Spinal cord (tissue), 9 donors: ENCODE measurements at regions not wholly inside any gene's neighbourhood (a gene's known extent, or its start where the extent isn't known, plus 50 kb on each side); places are given as distances from the start of the nearest gene placed in this dataset.
"Not testable (repeated sequence)": the region's sequence is repeated elsewhere in the genome, so short reads cannot be mapped to it uniquely, and the experiment has no call there.

Experiments used
- DNase-seq, 6 donors: peaks; one replicate each; pipeline versions ENCODE4 v3.0.0 to v3.0.0-alpha.2; 2013 to 2015; ENCODE audit warnings: low spot score in 6 of 6, low read depth in 4 of 6
- H3K27ac ChIP-seq: one replicate; pipeline ENCODE4 v1.5.1; 2013; ENCODE audit warnings: low read depth, low read length, control low read depth
- H3K27me3 ChIP-seq: one replicate; pipeline ENCODE4 v1.6.1; 2013; ENCODE audit warnings: low read length; ENCODE audit not compliant: control insufficient read depth, insufficient read depth
- H3K36me3 ChIP-seq: one replicate; pipeline ENCODE4 v1.6.1; 2013; ENCODE audit warnings: low read length; ENCODE audit not compliant: control insufficient read depth, insufficient read depth
- H3K4me1 ChIP-seq: one replicate; pipeline ENCODE4 v1.6.1; 2013; ENCODE audit warnings: low read length; ENCODE audit not compliant: control insufficient read depth, insufficient read depth
- H3K4me3 ChIP-seq: one replicate; pipeline ENCODE4 v1.5.1; 2013; ENCODE audit warnings: low read depth, low read length, control low read depth
- H3K9me3 ChIP-seq: one replicate; pipeline ENCODE4 v1.6.1; 2013; ENCODE audit warnings: low read length; ENCODE audit not compliant: control insufficient read depth, insufficient read depth
- WGBS: methylation state at CpG from one replicate; pipeline ENCODE4 v1.1.5; 2013; ENCODE audit warnings: missing lambda C conversion rate; ENCODE audit not compliant: insufficient coverage; 5-methylcytosine and 5-hydroxymethylcytosine counted together
- donor health status: healthy.

DNA sequence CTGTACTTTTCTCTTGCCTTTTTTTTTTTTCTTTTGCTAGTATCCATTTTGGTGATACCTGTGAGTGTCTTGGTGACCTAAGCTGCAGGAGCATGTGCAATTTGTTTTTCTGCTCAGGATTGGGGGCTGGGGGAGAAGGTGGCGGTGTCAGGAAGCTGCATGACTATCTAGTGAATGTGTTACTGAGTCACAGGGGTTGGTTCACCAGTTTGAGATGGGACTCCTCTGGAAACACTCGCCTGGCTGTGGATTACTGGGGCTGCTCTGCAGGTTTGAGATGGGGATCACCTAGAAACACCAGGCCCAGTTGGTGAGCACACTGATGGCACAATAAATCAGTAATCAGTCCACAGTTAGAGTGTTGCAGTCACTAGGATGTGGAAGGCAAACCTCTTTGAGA lies 447.9 kb downstream of the SPATA31D1 start:
- DNase-seq: no peak
- no peak overlapping the region for H3K27ac ChIP-seq
- no peaks in the 10 kb centered on the region for H3K4me1 ChIP-seq
- WGBS: 95% methylated on average over 2 of the region's 2 CpGs
- no peaks in the 10 kb centered on the region for H3K27me3 ChIP-seq
- no peak overlapping the region for H3K4me3 ChIP-seq
- H3K36me3 ChIP-seq: no peaks in the 10 kb centered on the region
- no peaks in the 10 kb centered on the region for H3K9me3 ChIP-seq

DNA sequence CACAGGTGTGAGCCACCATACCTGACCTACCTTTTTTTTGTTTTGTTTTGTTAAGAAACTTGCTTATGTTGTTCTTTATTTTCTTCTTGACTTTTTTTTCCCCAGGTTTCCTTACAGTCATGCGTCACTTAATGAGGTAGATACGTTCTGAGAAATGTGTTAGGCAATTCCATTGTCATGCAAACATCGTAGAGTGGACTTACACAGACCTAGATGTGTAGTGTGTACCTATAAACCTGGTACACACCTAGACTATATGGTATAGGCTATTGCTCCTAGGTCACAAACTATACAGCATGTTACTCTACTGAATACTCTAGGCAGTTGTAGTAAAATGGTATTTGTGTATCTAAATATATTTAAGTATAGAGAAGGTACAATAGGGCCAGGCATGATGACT lies 448.6 kb downstream of the SPATA31D1 start:
- not testable (repeated sequence) for H3K36me3 ChIP-seq, DNase-seq, H3K4me3 ChIP-seq, H3K27me3 ChIP-seq, H3K27ac ChIP-seq, H3K9me3 ChIP-seq, H3K4me1 ChIP-seq
- no CpG with 5 or more reads among the region's 3 CpGs for WGBS

DNA sequence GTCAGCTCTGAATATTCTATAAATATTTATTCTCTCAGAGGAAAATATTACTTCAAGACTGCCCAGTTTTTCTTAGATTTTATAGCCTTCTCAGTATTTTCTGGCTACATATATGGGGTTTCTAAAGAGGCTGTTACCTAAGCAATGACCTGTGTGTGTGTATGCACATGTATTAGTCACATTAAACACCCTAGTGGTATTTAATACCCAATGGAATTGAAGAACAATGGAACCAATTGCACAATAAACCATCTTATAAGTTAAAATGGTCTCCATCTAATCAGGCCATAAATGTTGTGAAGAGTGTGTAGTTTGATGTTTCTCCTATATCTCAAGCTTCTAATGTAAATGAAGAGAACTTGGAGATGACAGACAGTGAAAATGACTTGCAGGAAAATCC lies 450.0 kb downstream of the SPATA31D1 start:
- no peak overlapping the region for H3K27ac ChIP-seq
- no peak overlapping the region for H3K4me3 ChIP-seq
- H3K27me3 ChIP-seq: no peaks in the 10 kb centered on the region
- no peaks in the 10 kb centered on the region for H3K9me3 ChIP-seq
- no peak for DNase-seq
- H3K4me1 ChIP-seq: no peaks in the 10 kb centered on the region
- no peaks in the 10 kb centered on the region for H3K36me3 ChIP-seq

DNA sequence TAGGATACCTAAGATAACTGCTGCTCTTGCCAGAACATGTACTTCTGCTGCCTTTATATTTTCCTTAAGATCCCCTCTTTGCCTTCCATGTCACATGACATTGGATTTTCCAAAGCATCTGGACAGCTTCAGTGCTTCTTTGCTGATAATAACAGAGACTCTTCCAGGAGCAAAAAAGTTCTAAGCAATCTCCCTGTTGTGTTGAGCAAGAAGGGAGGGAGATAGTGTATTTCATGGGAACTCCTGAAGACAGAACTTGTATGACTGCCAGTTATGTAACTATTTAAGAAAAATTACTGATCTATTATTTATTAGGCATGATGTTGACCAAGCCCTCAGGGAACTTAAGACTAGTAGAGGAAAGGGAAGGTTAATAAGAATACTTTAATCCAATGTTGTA lies 454.7 kb downstream of the SPATA31D1 start:
- Histone ChIP-seq H3K4me3 (no peak overlapping the region), H3K27ac (no peak overlapping the region), H3K27me3 (no peaks in the 10 kb centered on the region), H3K9me3 (peaks cover 6% of the 10 kb centered on the region), H3K4me1 (no peaks in the 10 kb centered on the region), H3K36me3 (no peaks in the 10 kb centered on the region)
- no peak for DNase-seq

DNA sequence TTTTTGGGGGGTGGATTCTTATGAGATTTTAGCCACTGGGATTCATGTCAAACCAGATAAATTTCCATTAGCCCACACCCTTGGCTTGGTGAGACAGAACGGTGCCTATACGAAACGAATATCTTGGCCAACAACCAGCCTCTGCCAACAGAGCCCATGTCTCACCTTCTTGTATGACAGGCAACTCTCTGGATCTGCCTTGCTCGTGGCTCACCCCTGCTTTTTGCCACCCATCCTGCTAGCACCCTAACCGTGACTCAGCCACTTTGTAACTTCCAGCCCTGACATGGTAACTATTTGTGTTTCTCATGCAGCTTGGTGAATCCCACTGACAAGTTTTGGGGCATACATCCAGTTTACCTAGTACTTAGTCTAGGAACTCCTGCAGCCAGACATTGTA lies 457.0 kb downstream of the SPATA31D1 start:
- 88% methylated on average over 5 of the region's 5 CpGs for WGBS
- no peaks in the 10 kb centered on the region for H3K4me1 ChIP-seq

DNA sequence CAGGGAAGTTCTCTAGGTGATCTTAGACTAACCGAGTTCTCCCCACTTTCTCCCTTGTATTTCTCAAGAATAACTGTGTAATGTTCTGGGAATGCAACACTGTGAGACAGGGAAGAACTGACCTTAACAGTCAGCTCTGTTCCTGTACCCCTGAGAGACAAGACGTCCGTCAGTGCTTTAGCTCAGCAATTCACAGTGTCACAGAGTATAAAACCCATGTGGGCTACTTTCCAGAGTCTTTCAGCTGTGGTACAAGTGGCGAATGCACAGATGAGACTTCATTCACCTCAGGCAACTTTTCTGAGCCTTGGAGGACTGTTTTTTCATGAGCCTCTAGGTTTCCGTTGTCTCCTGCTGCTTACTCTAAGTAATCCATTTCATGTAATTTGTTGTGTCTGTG lies 458.8 kb downstream of the SPATA31D1 start:
- Histone ChIP-seq H3K4me3 (no peak overlapping the region), H3K36me3 (no peaks in the 10 kb centered on the region), H3K4me1 (no peaks in the 10 kb centered on the region), H3K9me3 (peaks cover 6% of the 10 kb centered on the region), H3K27me3 (no peaks in the 10 kb centered on the region), H3K27ac (no peak overlapping the region)
- 93% methylated on average over 3 of the region's 5 CpGs for WGBS
- DNase-seq: no peak

More for the DNA sequence above, 457.0 kb downstream of the SPATA31D1 start:
- H3K27me3 ChIP-seq: no peaks in the 10 kb centered on the region
- no peak for DNase-seq
- H3K27ac ChIP-seq: no peak overlapping the region
- H3K36me3 ChIP-seq: no peaks in the 10 kb centered on the region
- peaks cover 6% of the 10 kb centered on the region for H3K9me3 ChIP-seq
- H3K4me3 ChIP-seq: no peak overlapping the region

DNA sequence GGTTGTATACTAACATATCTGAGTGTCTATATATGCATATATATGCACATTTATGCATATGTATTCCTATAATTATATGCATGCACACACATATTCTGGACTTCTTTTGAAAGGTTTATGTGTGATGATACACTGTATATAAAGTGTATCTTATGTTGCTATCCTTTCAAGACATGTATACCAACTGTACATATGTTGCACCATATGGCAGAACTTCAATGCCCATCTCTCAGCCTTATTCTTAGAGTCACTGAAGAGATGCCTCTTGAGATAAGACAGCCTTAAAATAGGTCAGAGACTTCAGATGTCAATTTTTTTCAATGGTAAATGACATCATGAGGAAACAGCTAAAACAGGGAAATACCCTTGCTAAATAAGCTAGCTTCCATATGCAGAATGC lies 461.4 kb downstream of the SPATA31D1 start:
- Histone ChIP-seq H3K36me3 (no peaks in the 10 kb centered on the region), H3K27me3 (no peaks in the 10 kb centered on the region), H3K4me3 (no peak overlapping the region), H3K4me1 (no peaks in the 10 kb centered on the region), H3K27ac (no peak overlapping the region), H3K9me3 (peaks cover 6% of the 10 kb centered on the region)
- peak in 1 of 6 donors; percentile 87 for DNase-seq

DNA sequence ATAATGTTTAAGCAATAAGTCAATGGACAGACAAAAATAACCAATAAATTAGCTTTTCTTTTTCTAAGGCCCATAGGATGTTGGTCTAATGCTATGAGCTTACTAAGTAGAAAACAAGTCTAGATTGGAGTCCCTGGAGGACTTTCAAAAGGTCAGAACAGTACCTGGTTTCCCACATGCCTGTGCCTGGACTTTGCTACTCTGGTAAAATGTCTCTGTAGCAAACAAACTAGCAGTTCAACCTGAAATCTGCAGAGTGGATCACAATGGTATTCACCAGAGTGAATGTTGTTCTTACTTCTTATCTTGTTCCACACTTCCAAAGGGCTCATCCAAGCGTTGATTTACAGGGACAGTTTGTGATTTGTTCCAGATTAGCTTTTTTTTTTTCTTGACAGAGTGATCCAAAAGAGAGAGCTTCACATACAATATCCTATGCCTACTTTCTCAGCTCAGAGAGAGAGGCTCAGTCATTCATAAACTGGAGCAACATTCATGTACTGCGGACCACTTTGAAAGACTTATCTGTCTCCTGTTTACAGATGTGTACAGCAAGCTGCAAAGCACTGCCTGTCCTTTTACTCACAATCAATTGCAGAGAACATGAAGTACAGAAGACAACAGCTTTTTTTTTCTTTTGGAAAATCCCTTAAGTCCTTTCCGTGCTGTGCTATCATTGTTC lies 466.1 kb downstream of the SPATA31D1 start:
- 50% methylated on average over 2 of the region's 3 CpGs for WGBS
- H3K4me3 ChIP-seq: no peak overlapping the region
- DNase-seq: peak in 1 of 6 donors; percentile 20
- no peaks in the 10 kb centered on the region for H3K4me1 ChIP-seq
- no peaks in the 10 kb centered on the region for H3K27me3 ChIP-seq
- no peak overlapping the region for H3K27ac ChIP-seq
- no peaks in the 10 kb centered on the region for H3K9me3 ChIP-seq
- no peaks in the 10 kb centered on the region for H3K36me3 ChIP-seq

DNA sequence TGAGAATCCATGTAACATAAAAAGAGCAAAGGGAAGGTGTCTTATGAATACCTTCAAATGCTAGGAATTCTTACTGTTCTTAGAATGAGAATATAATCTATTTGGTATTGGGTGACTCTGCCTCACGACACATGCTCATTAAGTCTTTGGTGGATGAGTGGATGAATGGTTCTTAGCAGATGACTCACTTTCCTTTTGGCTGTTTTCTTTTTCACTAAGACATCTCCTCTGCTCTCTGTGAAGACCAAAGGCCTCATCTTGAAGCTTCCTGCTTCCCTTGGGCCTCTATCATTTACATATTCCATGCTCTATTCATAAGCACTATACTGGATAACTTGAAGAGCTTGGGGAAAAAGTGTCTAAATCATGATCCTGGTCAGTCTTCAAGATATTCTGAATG lies 468.1 kb downstream of the SPATA31D1 start:
- no peaks in the 10 kb centered on the region for H3K36me3 ChIP-seq
- DNase-seq: no peak
- no peaks in the 10 kb centered on the region for H3K4me1 ChIP-seq
- no peaks in the 10 kb centered on the region for H3K27me3 ChIP-seq
- no peaks in the 10 kb centered on the region for H3K9me3 ChIP-seq
- no peak overlapping the region for H3K4me3 ChIP-seq
- no CpG with 5 or more reads among the region's 1 CpG for WGBS
- H3K27ac ChIP-seq: no peak overlapping the region

DNA sequence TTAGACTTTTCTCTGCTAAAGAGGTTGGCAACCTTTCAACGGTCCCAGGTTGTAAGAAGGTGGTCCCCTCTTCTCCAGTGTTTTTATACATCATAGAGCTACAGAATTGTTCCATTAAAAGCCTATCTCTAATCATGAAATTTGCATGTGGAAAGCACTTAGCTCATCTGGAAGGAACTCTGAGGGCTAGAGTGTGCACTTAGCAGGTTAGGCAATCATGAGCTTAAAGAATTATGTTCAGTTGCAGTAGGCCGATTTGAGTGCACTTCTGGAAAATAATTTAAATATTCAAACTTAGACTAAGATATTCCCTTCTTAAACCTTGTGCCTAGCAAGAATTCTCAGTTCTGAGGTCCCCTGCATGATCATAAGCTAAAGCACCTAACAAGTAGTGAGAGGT lies 468.7 kb downstream of the SPATA31D1 start:
- Histone ChIP-seq H3K4me1 (no peaks in the 10 kb centered on the region), H3K9me3 (no peaks in the 10 kb centered on the region), H3K36me3 (no peaks in the 10 kb centered on the region), H3K4me3 (no peak overlapping the region), H3K27me3 (no peaks in the 10 kb centered on the region), H3K27ac (no peak overlapping the region)
- DNase-seq: no peak
- no CpG with 5 or more reads among the region's 2 CpGs for WGBS
